ENCODE measurements at regions not wholly inside any gene's neighbourhood (a gene's known extent, or its start where the extent isn't known, plus 50 kb on each side); places are given as distances from the start of the nearest gene placed in this dataset.

DNA sequence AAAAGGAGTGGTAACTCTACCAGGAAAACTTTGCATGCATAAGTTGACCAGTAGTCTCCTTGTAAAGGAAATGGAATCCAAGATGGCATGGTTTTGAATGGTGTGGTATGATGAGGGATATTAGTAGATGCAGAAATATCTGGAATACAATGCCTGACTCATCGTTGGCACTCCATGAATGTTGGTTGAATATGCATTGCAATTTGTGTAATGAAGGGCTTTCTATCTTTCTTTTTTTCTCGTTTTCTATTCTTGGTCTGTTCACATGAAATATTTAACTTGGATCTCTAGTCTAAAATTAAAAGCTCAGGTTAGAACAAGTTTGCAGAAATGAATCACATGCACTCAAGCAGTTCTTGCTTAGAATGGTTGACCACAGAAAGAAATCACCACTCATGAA, 195.3 kb upstream of the ADRA1D start:
- no peaks in the 10 kb centered on the region for H3K36me3 ChIP-seq
- ATAC-seq (ENCODE audit: insufficient number of reproducible peaks, low FRiP score, low read depth) = no peak
- no peaks in the 10 kb centered on the region for H3K9me3 ChIP-seq
- no peak overlapping the region for H3K4me3 ChIP-seq
- no peaks in the 10 kb centered on the region for H3K27me3 ChIP-seq (replicated peaks; ENCODE audit: insufficient read depth)
- DNase-seq (ENCODE audit: low spot score) = no peak
- peaks cover 18 to 52% of the 10 kb centered on the region in 2 donors for H3K4me1 ChIP-seq (ENCODE audit: control insufficient read depth in 1 of 2, low read depth in 2 of 2)
- no peak for TF ChIP-seq CTCF (IDR thresholded peaks at IDR 0.05)
- H3K27ac ChIP-seq = peak overlapping the region; percentile 72 to 78

DNA sequence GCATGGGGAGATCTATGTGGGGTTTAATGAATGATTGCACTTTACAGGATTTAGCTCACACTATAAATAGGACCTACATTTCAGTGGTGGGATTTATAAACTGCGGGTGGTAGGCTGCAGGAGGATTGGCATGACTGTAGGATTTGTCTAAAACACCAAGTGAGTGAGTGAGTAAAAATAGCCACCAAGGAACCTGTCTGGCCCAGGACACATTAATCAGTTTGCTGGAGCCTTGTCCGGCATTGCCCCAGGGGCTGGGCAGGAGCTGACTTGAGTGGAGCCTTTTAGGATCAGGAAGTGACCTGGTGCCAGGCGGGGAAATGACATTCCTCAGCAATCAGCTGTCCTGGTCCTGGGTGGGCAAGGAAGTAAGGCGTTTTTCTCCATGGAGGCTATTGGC, 193.9 kb upstream of the ADRA1D start:
- TF ChIP-seq CTCF (IDR thresholded peaks at IDR 0.05) = no peak
- Histone ChIP-seq H3K4me1 (ENCODE audit: control insufficient read depth in 1 of 2, low read depth in 2 of 2) (peaks cover 18 to 54% of the 10 kb centered on the region in 2 donors), H3K36me3 (no peaks in the 10 kb centered on the region), H3K9me3 (no peaks in the 10 kb centered on the region), H3K4me3 (no peak overlapping the region), H3K27me3 (replicated peaks; ENCODE audit: insufficient read depth) (no peaks in the 10 kb centered on the region), H3K27ac (peak overlapping the region; percentile 72 to 78)
- DNase-seq (ENCODE audit: low spot score) (no peak), ATAC-seq (ENCODE audit: insufficient number of reproducible peaks, low FRiP score, low read depth) (no peak)

GRCh38 chr20:4441871-4442270, 192.8 kb upstream of the ADRA1D start:
- H3K27ac ChIP-seq = peak overlapping the region in 1 of 2 donors; percentile 72
- no peaks in the 10 kb centered on the region for H3K36me3 ChIP-seq
- peaks cover 18 to 63% of the 10 kb centered on the region in 2 donors for H3K4me1 ChIP-seq (ENCODE audit: control insufficient read depth in 1 of 2, low read depth in 2 of 2)
- no peaks in the 10 kb centered on the region for H3K9me3 ChIP-seq
- H3K27me3 ChIP-seq (replicated peaks; ENCODE audit: insufficient read depth) = no peaks in the 10 kb centered on the region
- no peak for ATAC-seq (ENCODE audit: insufficient number of reproducible peaks, low FRiP score, low read depth)
- no peak for TF ChIP-seq CTCF (IDR thresholded peaks at IDR 0.05)
- no peak for DNase-seq (ENCODE audit: low spot score)
- H3K4me3 ChIP-seq = no peak overlapping the region

DNA sequence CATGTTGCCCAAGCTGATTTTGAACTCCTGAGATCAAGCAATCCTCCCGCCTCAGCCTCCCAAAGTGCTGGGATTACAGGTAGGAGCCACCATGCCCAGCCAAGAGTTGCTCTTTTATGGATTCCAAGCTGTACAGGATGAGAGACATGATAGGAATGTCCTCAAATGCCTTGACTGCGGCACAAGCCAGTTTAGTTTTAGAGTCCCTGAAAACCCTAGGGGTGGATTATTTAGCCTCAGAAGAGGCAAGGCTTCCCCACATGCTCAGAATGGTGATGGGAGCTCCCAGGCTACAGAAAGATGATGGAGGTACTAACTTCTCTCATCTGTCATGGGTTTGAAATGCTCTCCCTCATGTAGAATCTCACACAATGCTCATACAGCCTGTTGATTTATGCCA, 192.1 kb upstream of the ADRA1D start:
- no peak for TF ChIP-seq CTCF (IDR thresholded peaks at IDR 0.05)
- DNase-seq (ENCODE audit: low spot score) = no peak
- Histone ChIP-seq H3K27ac (no peak overlapping the region), H3K4me3 (no peak overlapping the region), H3K4me1 (ENCODE audit: control insufficient read depth in 1 of 2, low read depth in 2 of 2) (peaks cover 18 to 60% of the 10 kb centered on the region in 2 donors), H3K9me3 (no peaks in the 10 kb centered on the region), H3K36me3 (no peaks in the 10 kb centered on the region), H3K27me3 (replicated peaks; ENCODE audit: insufficient read depth) (no peaks in the 10 kb centered on the region)
- no peak for ATAC-seq (ENCODE audit: insufficient number of reproducible peaks, low FRiP score, low read depth)

DNA sequence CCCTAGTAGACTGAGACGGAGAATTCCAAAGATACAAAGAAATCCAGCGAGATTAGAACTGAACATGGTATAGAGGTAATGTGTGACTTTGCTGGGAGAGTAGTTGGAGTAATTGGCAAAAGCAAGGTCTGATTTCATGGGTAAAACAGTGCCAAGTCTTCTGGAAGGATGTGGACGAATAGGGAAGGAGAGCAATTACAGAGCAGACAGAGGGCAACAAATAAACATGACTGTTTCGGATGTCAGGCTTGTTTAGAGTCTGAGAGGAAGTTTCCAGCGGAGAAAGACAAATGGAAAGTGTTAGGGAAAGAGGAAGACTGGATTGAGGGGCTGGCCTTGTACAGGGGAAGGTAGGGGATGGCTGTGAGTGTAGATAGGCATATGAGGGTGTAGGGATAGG, 190.4 kb upstream of the ADRA1D start:
- no peak for ATAC-seq (ENCODE audit: insufficient number of reproducible peaks, low FRiP score, low read depth)
- no peaks in the 10 kb centered on the region for H3K27me3 ChIP-seq (replicated peaks; ENCODE audit: insufficient read depth)
- no peak overlapping the region for H3K4me3 ChIP-seq
- no peaks in the 10 kb centered on the region for H3K36me3 ChIP-seq
- no peaks in the 10 kb centered on the region for H3K9me3 ChIP-seq
- no peak for TF ChIP-seq CTCF (IDR thresholded peaks at IDR 0.05)
- no peak overlapping the region for H3K27ac ChIP-seq
- DNase-seq (ENCODE audit: low spot score) = no peak
- H3K4me1 ChIP-seq (ENCODE audit: control insufficient read depth in 1 of 2, low read depth in 2 of 2) = peaks cover 8 to 43% of the 10 kb centered on the region in 2 donors

Measured in thoracic aorta (tissue), 2 donors.